ENCODE measurements at regions not wholly inside any gene's neighbourhood (a gene's known extent, or its start where the extent isn't known, plus 50 kb on each side); places are given as distances from the start of the nearest gene placed in this dataset.

DNA sequence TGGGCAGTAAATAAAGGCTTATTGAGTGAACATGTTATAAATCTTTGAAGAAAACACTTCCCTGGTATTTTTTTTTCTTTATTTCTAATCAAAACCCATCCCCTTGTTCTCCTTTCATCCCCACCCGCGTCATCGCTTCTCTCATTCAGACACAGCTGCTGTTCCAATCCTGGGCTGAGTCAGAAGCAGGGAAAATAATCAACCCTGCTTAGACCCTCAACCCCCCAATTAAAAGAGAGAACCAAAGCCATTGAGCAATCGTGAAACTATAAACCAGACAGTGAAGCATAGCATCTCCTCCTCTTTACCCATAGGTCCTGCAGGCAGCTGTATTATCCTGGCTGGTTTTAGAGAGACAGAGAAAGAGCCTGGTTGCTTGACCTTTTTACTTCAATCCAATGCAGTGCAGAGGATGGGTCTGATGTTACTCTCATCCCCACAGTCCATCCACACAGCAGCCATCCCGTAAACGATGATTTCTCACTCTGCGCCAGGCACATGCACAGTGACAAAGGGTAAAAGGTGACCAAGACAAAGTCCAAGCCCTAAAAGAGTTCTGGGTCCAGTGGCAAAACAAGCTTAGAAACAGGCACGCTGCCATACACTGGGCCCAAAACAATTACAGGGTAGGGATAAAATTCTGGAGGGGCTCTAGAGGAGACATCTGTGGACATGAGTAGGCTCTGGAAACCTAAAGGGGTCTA lies 238.3 kb downstream of the GALC start:
- H3K4me2 ChIP-seq (ENCODE audit: low read length) = no peak overlapping the region
- H3K27me3 ChIP-seq (ENCODE audit: insufficient read depth, low read depth, low read length) = no peaks in the 10 kb centered on the region
- no peaks in the 10 kb centered on the region for H3K36me3 ChIP-seq (ENCODE audit: insufficient read depth, low read length)
- H3K9me3 ChIP-seq (ENCODE audit: low read length) = no peaks in the 10 kb centered on the region
- no peaks in the 10 kb centered on the region for H3K79me2 ChIP-seq (replicated peaks; ENCODE audit: insufficient read depth, low read length)
- H3F3A ChIP-seq (ENCODE audit: insufficient read depth, low read length, poor library complexity, severe bottlenecking) = no peaks in the 10 kb centered on the region
- no peaks in the 10 kb centered on the region for H4K20me1 ChIP-seq (ENCODE audit: insufficient read depth)
- TF ChIP-seq EP300 (conservative IDR thresholded peaks at IDR 0.05; ENCODE audit: poor library complexity, severe bottlenecking) (no peak), TAF1 (IDR thresholded peaks at IDR 0.05; ENCODE audit: low read depth) (no peak), RAD21 (conservative IDR thresholded peaks at IDR 0.05) (no peak), REST (IDR thresholded peaks at IDR 0.05; ENCODE audit: borderline replicate concordance) (no peak)
- TF ChIP-seq, protein P1, sequence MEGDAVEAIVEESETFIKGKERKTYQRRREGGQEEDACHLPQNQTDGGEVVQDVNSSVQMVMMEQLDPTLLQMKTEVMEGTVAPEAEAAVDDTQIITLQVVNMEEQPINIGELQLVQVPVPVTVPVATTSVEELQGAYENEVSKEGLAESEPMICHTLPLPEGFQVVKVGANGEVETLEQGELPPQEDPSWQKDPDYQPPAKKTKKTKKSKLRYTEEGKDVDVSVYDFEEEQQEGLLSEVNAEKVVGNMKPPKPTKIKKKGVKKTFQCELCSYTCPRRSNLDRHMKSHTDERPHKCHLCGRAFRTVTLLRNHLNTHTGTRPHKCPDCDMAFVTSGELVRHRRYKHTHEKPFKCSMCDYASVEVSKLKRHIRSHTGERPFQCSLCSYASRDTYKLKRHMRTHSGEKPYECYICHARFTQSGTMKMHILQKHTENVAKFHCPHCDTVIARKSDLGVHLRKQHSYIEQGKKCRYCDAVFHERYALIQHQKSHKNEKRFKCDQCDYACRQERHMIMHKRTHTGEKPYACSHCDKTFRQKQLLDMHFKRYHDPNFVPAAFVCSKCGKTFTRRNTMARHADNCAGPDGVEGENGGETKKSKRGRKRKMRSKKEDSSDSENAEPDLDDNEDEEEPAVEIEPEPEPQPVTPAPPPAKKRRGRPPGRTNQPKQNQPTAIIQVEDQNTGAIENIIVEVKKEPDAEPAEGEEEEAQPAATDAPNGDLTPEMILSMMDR (IDR thresholded peaks at IDR 0.05; ENCODE audit: poor library complexity, severe bottlenecking) = no peak
- H3K4me3 ChIP-seq (ENCODE audit: low read length) = no peak overlapping the region
- H3K9ac ChIP-seq (ENCODE audit: low read length) = no peak overlapping the region
- no peak overlapping the region for H3K27ac ChIP-seq (ENCODE audit: low read length)
- H3K9me2 ChIP-seq (ENCODE audit: insufficient read depth, low read length) = no peaks in the 10 kb centered on the region
- H2AFZ ChIP-seq (ENCODE audit: low read depth, low read length) = no peak overlapping the region

DNA sequence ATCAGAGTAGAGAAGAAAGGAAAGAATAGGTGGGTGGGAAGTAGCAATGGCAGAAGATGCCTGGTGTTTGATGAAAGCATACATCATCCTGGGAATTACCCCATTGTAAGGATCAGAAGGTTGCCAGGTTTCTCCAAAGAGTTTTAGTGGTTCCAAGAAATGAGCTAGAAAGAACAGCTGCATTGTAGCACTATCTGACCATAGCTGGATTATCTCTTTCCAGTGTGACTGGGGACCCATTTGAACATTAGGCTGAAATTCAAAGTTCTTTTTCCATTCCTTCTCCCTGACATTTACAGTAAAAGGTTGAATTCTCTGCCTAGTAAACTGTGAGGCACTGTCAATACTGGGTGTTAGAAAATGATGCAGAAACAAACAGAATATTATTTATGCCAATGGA lies 244.4 kb downstream of the GALC start:
- Histone ChIP-seq H3K4me2 (ENCODE audit: low read length) (no peak overlapping the region), H3K27ac (ENCODE audit: low read length) (no peak overlapping the region), H3F3A (ENCODE audit: insufficient read depth, low read length, poor library complexity, severe bottlenecking) (no peaks in the 10 kb centered on the region), H4K20me1 (ENCODE audit: insufficient read depth) (no peaks in the 10 kb centered on the region), H3K36me3 (ENCODE audit: insufficient read depth, low read length) (no peaks in the 10 kb centered on the region), H3K79me2 (replicated peaks; ENCODE audit: insufficient read depth, low read length) (no peaks in the 10 kb centered on the region), H2AFZ (ENCODE audit: low read depth, low read length) (no peak overlapping the region), H3K27me3 (ENCODE audit: insufficient read depth, low read depth, low read length) (no peaks in the 10 kb centered on the region), H3K9me2 (ENCODE audit: insufficient read depth, low read length) (no peaks in the 10 kb centered on the region), H3K4me3 (ENCODE audit: low read length) (no peak overlapping the region), H3K9ac (ENCODE audit: low read length) (no peak overlapping the region), H3K9me3 (ENCODE audit: low read length) (no peaks in the 10 kb centered on the region)
- TF ChIP-seq TAF1 (IDR thresholded peaks at IDR 0.05; ENCODE audit: low read depth) = no peak
- no peak for TF ChIP-seq EP300 (conservative IDR thresholded peaks at IDR 0.05; ENCODE audit: poor library complexity, severe bottlenecking)
- no peak for TF ChIP-seq EZH2 (IDR thresholded peaks at IDR 0.05; ENCODE audit: borderline replicate concordance, insufficient read depth, low read length, poor library complexity, severe bottlenecking)
- TF ChIP-seq REST (IDR thresholded peaks at IDR 0.05; ENCODE audit: borderline replicate concordance) = no peak
- TF ChIP-seq SMC3 (conservative IDR thresholded peaks at IDR 0.05; ENCODE audit: poor library complexity) = no peak
- TF ChIP-seq, protein P1 (IDR thresholded peaks at IDR 0.05; ENCODE audit: poor library complexity, severe bottlenecking) = no peak
- TF ChIP-seq MXI1 (conservative IDR thresholded peaks at IDR 0.05; ENCODE audit: poor library complexity, severe bottlenecking) = no peak
- no peak for TF ChIP-seq RAD21 (conservative IDR thresholded peaks at IDR 0.05)
- TF ChIP-seq POLR2AphosphoS5 (IDR thresholded peaks at IDR 0.05) = no peak
